ENCODE measurements at regions not wholly inside any gene's neighbourhood (a gene's known extent, or its start where the extent isn't known, plus 50 kb on each side); places are given as distances from the start of the nearest gene placed in this dataset.

- no peak for TF ChIP-seq CTCF (IDR thresholded peaks at IDR 0.05; ENCODE audit: extremely low read depth, missing control alignments)
- no peak for DNase-seq (ENCODE audit: low spot score)
Observed at GRCh38 chr12:124681779-124682391, 114.5 kb upstream of the NCOR2 start.

DNA sequence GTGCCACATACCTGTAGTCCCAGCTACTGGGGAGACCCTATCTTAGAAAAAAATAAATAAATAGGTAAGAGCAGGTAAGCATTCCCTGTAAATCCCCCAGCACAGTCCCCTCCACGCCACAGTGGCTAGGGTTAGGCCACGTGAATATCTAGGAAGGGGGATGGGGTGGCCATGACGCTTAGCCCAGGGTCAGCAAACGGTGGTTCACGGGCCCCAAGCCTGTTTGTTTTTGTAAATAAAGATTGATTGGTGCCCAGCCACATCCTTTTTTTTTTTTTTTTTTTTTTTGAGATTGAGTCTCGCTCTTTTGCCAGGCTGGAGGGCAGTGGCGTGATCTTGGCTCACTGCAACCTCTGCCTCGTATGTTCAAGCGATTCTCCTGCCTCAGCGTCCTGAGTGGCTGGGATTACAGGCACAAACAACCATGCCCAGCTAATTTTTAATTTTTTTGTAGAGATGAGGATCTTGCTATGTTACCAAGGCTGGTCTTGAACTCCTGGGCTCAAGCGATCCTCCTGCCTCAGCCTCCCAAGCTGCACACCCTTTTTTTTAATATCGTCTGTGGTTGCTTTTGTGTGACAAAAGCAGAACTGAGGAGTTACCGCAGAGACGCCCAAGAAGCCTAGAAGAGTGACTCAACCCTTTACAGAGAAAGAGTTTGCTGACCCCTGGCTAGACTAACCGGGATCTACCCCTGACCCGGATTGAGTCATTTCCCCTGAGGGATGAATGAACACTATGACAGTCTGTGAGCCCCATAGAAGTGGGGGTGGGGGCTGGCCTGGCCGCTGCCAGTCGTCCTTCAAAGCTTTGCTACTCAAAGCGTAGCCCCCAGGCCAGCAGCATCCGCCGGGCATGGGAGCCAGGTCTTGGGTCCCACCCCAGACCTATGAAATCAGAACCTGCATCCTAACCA, 113.7 kb upstream of the NCOR2 start:
- DNase-seq (ENCODE audit: low spot score), result peak; percentile 76
- no peak for TF ChIP-seq CTCF (IDR thresholded peaks at IDR 0.05; ENCODE audit: extremely low read depth, missing control alignments)

GRCh38 chr12:124679533-124680371, 112.3 kb upstream of the NCOR2 start:
- no peak for DNase-seq (ENCODE audit: low spot score)
- no peak for TF ChIP-seq CTCF (IDR thresholded peaks at IDR 0.05; ENCODE audit: extremely low read depth, missing control alignments)

- no peak for DNase-seq (ENCODE audit: low spot score)
- no peak for TF ChIP-seq CTCF (IDR thresholded peaks at IDR 0.05; ENCODE audit: extremely low read depth, missing control alignments)
Observed at GRCh38 chr12:124679047-124679446, 111.6 kb upstream of the NCOR2 start.

GRCh38 chr12:124678421-124678893, 111.0 kb upstream of the NCOR2 start:
- DNase-seq (ENCODE audit: low spot score), result no peak
- no peak for TF ChIP-seq CTCF (IDR thresholded peaks at IDR 0.05; ENCODE audit: extremely low read depth, missing control alignments)

- no peak for TF ChIP-seq CTCF (IDR thresholded peaks at IDR 0.05; ENCODE audit: extremely low read depth, missing control alignments)
- DNase-seq (ENCODE audit: low spot score), result no peak
Observed at GRCh38 chr12:124677552-124678356, 110.3 kb upstream of the NCOR2 start.

All from GM20000 (cell line).